ENCODE measurements at regions not wholly inside any gene's neighbourhood (a gene's known extent, or its start where the extent isn't known, plus 50 kb on each side); places are given as distances from the start of the nearest gene placed in this dataset.

- Histone ChIP-seq H3K9ac (ENCODE audit: low read length) (no peak overlapping the region), H4K20me1 (ENCODE audit: insufficient read depth) (no peaks in the 10 kb centered on the region), H3K4me3 (replicated peaks in 1 of 2; ENCODE audit: low read depth in 1 of 2, low read length in 2 of 2) (no peak overlapping the region), H3K79me2 (ENCODE audit: insufficient read depth, low read length) (no peaks in the 10 kb centered on the region), H3K4me1 (ENCODE audit: control insufficient read depth in 1 of 2, insufficient read depth in 2 of 2, low read length in 2 of 2) (no peaks in the 10 kb centered on the region), H3K9me2 (ENCODE audit: insufficient read depth) (no peaks in the 10 kb centered on the region), H2AFZ (ENCODE audit: low read depth, low read length, poor library complexity, severe bottlenecking) (no peak overlapping the region), H3K27ac (ENCODE audit: low read depth, low read length) (no peak overlapping the region), H3K4me2 (ENCODE audit: low read length) (no peak overlapping the region), H3K36me3 (ENCODE audit: control insufficient read depth in 1 of 2, insufficient read depth in 2 of 2, low read length in 2 of 2) (no peaks in the 10 kb centered on the region), H3K27me3 (ENCODE audit: insufficient read depth, low read length) (no peaks in the 10 kb centered on the region), H3K9me3 (ENCODE audit: control insufficient read depth in 1 of 2, insufficient read depth in 1 of 2, low read depth in 1 of 2, low read length in 2 of 2) (peaks cover 3 to 18% of the 10 kb centered on the region in 2 experiments; a peak in 2 of 4 replicates)
- CTCF ChIA-PET: no interaction called here
- TF ChIP-seq ZFX (IDR thresholded peaks at IDR 0.05) (no peak), EZH2phosphoT487 (IDR thresholded peaks at IDR 0.05; ENCODE audit: borderline replicate concordance) (no peak), EGR1 (IDR thresholded peaks at IDR 0.05; ENCODE audit: low read depth) (no peak), ZNF274 (IDR thresholded peaks at IDR 0.05; ENCODE audit: low read depth, low read length) (no peak), SIN3A (IDR thresholded peaks at IDR 0.05; ENCODE audit: low read depth) (no peak), CBX3 (IDR thresholded peaks at IDR 0.05; ENCODE audit: low read depth) (no peak), MAX (IDR thresholded peaks at IDR 0.05) (no peak)
- DNase-seq (ENCODE audit: low read depth, low spot score) (no peak), ATAC-seq (no peak)
- BruUV-seq (replicated peaks): no TSS peak
- RAD21 ChIA-PET (ENCODE audit: low non-redundant PET in 1 of 2, low total read pairs in 2 of 2, uncharacterized antibody in 2 of 2, unreplicated experiment in 2 of 2): no interaction called here
- POLR2A ChIA-PET: no interaction called here
- intact Hi-C loops (cut with micrococcal nuclease): no loop called here
Measured at GRCh38 chr16:51457775-51458174, 306.7 kb upstream of the SALL1 start.

DNA sequence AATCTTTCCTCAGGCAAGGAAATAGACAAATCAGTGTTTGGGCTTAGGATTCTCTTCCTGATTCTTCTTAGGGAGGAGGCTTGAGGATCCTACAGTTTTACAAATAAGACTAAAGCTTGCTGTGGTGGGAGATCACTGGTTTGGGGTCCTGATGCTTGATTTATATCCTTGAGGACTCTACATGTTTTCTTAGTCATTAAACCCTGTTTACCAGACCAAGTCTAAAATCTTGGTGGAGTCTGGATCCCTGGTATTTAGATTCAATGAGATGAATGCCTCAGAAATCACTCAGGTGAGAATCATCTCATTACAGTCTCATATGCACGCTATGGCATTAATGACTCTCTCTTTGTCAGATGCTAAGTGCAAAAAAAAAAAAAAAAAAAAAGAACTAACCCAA is 304.3 kb upstream of the SALL1 start:
- Histone ChIP-seq H3K27ac (ENCODE audit: low read depth, low read length) (no peak overlapping the region), H3K9me2 (ENCODE audit: insufficient read depth) (no peaks in the 10 kb centered on the region), H3K9me3 (ENCODE audit: control insufficient read depth in 1 of 2, insufficient read depth in 1 of 2, low read depth in 1 of 2, low read length in 2 of 2) (peaks cover 3 to 15% of the 10 kb centered on the region in 2 experiments; a peak in 2 of 4 replicates), H3K9ac (ENCODE audit: low read length) (no peak overlapping the region), H3K4me1 (ENCODE audit: control insufficient read depth in 1 of 2, insufficient read depth in 2 of 2, low read length in 2 of 2) (no peaks in the 10 kb centered on the region), H2AFZ (ENCODE audit: low read depth, low read length, poor library complexity, severe bottlenecking) (no peak overlapping the region), H3K4me2 (ENCODE audit: low read length) (no peak overlapping the region), H4K20me1 (ENCODE audit: insufficient read depth) (no peaks in the 10 kb centered on the region), H3K79me2 (ENCODE audit: insufficient read depth, low read length) (no peaks in the 10 kb centered on the region), H3K4me3 (replicated peaks in 1 of 2; ENCODE audit: low read depth in 1 of 2, low read length in 2 of 2) (no peak overlapping the region), H3K36me3 (ENCODE audit: control insufficient read depth in 1 of 2, insufficient read depth in 2 of 2, low read length in 2 of 2) (no peaks in the 10 kb centered on the region), H3K27me3 (ENCODE audit: insufficient read depth, low read length) (no peaks in the 10 kb centered on the region)
- BruUV-seq (replicated peaks): no TSS peak
- intact Hi-C loops (cut with micrococcal nuclease): no loop called here
- ChIA-PET RAD21 (ENCODE audit: low non-redundant PET in 1 of 2, low total read pairs in 2 of 2, uncharacterized antibody in 2 of 2, unreplicated experiment in 2 of 2) (no interaction called here), POLR2A (no interaction called here), CTCF (no interaction called here)
- no peak for TF ChIP-seq ELF1 (IDR thresholded peaks at IDR 0.05; ENCODE audit: borderline replicate concordance, low read depth)
- TF ChIP-seq ATF3 (IDR thresholded peaks at IDR 0.05): no peak
- TF ChIP-seq JUND (IDR thresholded peaks at IDR 0.05): no peak
- TF ChIP-seq, protein P1, sequence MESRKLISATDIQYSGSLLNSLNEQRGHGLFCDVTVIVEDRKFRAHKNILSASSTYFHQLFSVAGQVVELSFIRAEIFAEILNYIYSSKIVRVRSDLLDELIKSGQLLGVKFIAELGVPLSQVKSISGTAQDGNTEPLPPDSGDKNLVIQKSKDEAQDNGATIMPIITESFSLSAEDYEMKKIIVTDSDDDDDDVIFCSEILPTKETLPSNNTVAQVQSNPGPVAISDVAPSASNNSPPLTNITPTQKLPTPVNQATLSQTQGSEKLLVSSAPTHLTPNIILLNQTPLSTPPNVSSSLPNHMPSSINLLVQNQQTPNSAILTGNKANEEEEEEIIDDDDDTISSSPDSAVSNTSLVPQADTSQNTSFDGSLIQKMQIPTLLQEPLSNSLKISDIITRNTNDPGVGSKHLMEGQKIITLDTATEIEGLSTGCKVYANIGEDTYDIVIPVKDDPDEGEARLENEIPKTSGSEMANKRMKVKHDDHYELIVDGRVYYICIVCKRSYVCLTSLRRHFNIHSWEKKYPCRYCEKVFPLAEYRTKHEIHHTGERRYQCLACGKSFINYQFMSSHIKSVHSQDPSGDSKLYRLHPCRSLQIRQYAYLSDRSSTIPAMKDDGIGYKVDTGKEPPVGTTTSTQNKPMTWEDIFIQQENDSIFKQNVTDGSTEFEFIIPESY (IDR thresholded peaks at IDR 0.05; ENCODE audit: extremely low read depth, insufficient replicate concordance, low read length): no peak
- no peak for TF ChIP-seq EGR1 (IDR thresholded peaks at IDR 0.05; ENCODE audit: low read depth)
- no peak for TF ChIP-seq TCF7L2 (IDR thresholded peaks at IDR 0.05; ENCODE audit: borderline replicate concordance, extremely low read depth, insufficient read depth, insufficient read length)
- no peak for TF ChIP-seq EZH2phosphoT487 (IDR thresholded peaks at IDR 0.05; ENCODE audit: borderline replicate concordance)
- TF ChIP-seq CEBPB (IDR thresholded peaks at IDR 0.05; ENCODE audit: low read depth): no peak
- TF ChIP-seq FOSL1 (IDR thresholded peaks at IDR 0.05; ENCODE audit: low read depth): no peak
- TF ChIP-seq SP1 (IDR thresholded peaks at IDR 0.05; ENCODE audit: low read depth): no peak
- no peak for TF ChIP-seq SRF (IDR thresholded peaks at IDR 0.05; ENCODE audit: low read depth)
- no peak for TF ChIP-seq CBX3 (IDR thresholded peaks at IDR 0.05; ENCODE audit: low read depth)
- TF ChIP-seq RAD21 (IDR thresholded peaks at IDR 0.05; ENCODE audit: low read depth): no peak
- no peak for TF ChIP-seq POLR2AphosphoS5 (IDR thresholded peaks at IDR 0.05; ENCODE audit: low read depth, low read length)
- no peak for ATAC-seq
- no peak for DNase-seq (ENCODE audit: low read depth, low spot score)
